ENCODE measurements at regions not wholly inside any gene's neighbourhood (a gene's known extent, or its start where the extent isn't known, plus 50 kb on each side); places are given as distances from the start of the nearest gene placed in this dataset.

DNA sequence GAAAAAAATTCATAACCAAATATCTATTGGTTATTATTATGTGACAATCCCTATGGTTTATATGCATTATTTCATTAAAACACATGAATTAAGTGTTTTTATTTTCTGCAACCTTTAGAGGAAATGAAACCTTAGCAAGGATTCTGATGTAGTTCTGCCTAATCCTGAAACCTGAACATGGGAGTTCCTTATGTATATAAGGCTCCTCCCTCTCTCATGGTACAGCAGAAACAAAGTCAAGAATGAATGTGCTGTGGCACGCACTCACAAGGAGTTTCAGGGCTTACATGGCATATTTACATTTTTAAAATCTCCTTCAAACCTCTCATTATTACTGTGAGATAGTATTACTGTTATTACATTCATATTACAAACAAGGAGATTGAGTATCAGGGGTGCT is 426.4 kb upstream of the CITED2 start:
- DNase-seq (ENCODE audit: low spot score) (no peak), FAIRE-seq (no peak)

DNA sequence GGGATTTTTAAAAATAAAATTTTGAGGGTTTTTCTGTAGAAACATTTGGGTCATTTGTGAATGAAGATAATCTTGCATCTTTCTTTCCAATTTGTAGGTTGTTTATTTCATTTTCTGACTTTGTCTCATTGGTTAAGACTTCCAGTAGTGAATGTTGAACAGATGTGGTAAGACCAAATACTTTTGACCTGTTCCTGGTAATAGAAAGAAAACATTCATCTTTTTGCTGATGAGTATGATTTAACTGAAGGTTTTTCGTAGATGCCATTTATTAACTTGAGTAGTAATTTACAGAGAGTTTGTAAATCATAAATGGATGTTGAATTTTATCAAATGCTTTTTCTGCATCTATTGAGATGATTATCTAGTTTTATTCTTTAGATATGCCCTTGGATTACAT is 416.1 kb upstream of the CITED2 start:
- FAIRE-seq (no peak), DNase-seq (ENCODE audit: low spot score) (no peak)

DNA sequence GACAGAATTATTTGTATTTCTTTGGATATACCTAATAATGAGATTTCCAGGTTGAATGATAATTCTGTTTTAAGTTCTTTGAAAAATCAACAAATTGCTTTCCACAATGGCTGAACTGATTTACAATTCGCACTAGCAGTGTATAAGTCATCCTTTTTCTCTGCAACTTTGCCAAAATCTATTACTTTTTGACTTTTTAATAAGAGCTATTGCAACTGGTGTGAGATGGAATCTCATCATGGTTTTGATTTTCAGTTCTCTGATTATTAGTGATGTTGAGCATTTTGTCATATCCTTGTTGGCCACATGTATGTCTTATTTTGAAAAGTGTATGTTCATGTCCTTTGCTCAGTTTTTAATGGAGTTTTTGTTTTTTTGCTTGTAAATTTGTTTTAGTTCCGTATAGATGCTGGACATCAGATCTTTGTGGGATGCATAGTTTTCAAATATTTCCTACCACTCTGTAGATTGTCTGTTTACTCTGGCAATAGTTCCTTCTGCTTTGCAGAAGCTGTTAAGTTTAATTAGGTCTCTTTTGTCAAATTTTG is 409.8 kb upstream of the CITED2 start:
- no peak for DNase-seq (ENCODE audit: low spot score)
- no peak for FAIRE-seq

DNA sequence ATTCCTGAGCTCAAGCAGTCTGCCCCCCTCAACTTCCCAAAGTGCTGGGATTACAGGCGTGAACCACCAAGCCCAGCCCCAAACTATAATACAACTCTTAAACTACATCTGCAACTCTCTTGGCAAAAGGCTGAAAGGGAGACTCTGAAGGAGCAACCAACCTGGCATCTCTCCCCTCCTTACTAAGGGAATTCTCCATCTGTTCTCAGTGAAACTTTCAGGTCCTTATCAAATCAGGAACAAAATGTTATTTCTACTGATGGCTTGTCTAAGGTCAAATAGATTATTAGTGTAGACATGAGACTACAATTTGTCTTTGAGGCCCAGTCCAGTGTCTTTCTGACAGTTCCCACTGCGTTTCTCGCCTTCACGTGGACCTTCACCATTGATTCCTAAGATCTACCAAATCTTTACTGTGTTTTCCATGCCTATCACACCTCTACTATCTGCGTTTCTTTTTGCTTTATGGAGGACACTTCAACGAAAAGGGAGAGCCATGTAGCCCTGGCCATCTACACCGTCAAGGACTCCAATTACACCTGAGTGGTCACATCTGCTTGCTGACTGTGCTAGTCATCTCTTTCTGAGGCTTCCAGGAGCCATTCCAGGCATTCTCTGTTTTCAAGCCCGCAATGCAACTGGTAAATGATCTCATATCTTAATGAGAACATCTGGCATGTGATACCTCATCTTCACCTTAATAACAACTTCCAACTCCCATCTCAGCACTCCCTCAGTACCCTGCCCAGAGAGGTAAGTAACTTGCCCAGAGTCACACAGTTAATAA is 405.7 kb upstream of the CITED2 start:
- FAIRE-seq, result no peak
- DNase-seq (ENCODE audit: low spot score), result no peak

DNA sequence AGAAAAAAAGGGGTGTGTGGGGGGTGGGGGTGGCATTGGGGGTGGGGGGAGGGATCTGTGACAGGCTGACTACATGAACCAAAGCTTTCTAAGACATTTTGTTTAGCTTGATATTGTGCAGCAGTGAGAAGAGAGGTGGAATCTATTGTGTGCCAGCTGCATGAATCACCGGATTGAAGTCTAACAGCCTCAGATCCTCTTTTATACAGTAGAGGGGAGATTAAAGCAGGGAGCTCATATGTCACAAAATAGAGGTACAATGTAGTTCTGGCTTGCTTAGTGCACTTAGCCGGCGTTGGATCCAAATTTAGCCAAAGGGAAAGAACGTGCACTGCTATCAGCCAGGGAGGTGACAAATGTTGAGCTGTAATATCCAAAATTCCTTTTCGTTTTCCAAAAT is 404.2 kb upstream of the CITED2 start:
- FAIRE-seq (no peak), DNase-seq (ENCODE audit: low spot score) (no peak)

DNA sequence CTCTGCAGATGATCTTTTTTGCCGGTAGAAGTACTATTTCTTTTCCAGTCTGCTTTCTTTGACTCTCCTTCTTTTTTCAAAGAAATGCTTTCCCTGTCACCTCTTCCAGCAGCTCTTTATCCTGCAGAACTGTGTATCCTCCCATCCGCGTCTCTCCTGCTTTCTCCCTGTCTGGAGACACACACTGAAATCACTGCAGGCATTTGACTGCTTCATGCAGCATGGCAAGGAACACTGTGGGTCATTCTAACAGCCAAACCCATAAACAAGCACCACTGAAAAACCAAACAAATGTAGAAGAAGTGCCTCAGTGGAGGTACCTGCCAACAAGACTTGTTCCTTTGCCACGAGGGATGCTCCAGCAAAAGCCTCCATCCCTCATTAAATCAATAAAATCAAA is 403.7 kb upstream of the CITED2 start:
- FAIRE-seq (no peak), DNase-seq (ENCODE audit: low spot score) (no peak)

DNA sequence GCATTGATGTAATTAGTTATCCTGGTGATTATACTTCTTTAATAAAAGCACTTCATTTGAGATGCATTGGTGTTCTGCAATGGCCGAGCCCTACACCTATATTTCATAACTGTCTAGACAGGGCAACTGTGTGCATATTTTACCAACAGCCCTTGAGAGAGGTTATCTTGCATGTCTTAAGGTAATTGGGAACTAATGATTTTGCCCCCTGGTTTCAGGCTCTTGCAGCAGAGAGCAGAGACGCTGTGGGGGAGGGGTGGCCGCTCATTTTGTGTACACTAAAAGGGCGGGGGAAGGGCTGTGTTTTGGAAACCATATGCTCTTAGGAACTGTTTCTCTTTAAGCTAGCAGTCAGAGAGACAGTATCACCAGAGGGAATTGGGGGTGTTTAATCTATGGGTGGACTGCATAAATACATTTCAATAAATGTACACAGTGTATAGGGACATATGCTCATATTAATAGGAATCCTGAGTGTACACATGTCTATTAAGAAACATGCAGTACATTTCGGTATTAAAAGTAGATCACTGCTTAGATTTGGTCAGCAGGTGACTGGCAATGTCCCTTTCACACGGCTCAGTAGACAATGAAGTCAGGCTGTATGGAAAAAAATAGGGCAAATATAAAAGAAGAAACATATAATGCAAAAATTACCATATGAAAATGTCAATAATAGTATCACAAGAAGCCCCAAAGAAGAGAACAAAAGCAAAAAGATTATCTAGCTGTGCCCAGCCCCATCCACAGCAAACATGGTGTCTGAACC is 402.9 kb upstream of the CITED2 start:
- DNase-seq (ENCODE audit: low spot score) (no peak), FAIRE-seq (no peak)

DNA sequence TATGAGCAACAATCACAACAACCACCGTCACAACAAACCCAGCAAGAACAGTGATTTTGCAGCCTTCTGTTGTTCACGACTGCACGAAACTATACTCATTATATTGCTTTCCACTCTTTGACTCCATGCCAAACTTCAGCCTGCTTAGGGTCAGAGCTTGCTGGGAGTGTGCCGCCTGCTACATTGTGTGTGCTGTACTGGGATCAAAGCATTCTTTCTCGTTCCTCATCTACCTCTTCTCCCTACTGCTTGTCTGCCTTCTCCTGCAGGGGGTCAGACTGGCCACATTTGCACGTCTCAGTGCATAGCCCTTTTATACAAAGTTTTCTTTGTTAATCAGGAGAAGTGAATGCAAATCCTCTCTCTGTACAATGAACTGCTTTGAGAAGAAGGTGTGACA is 401.6 kb upstream of the CITED2 start:
- no peak for DNase-seq (ENCODE audit: low spot score)
- FAIRE-seq, result no peak

DNA sequence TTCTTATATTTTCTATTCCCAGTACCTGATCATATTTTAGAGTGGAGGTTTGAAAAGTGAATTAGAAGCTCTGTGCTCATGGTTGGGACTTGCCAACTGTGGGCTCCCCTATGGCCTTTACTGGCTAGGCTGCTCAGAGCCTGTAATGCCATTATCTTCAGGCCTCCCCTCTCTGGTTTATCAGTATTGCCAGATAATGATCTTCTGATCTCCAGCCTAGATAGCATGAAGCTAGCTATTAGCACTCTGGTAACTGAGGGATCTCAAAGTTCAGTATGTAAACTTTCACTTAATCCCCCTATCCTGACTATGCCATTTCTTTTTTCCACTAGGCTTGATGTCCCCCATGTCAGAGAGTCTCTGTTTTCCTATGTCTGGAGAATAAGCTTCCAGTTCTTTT is 393.7 kb upstream of the CITED2 start:
- DNase-seq (ENCODE audit: low spot score) (no peak), FAIRE-seq (no peak)

DNA sequence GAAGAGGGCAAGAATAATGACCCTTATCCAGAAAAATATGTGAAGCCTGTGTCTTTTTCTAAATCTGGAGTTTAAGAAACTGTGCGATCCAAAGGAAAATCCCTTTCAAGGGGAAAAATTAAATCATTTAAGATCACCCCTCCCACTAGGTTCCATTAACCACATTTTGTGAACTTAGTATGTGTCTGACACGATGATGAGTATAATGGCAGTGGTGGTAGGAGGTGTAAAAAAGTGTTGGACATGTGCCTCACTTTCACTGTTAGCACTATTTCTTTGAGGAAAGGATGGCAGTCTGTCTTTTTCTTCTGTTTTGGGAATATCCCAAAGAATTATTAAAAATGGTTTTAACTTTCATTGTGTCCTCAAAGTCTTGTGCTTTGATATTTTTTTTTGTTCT is 392.3 kb upstream of the CITED2 start:
- DNase-seq (ENCODE audit: low spot score), result no peak
- no peak for FAIRE-seq

DNA sequence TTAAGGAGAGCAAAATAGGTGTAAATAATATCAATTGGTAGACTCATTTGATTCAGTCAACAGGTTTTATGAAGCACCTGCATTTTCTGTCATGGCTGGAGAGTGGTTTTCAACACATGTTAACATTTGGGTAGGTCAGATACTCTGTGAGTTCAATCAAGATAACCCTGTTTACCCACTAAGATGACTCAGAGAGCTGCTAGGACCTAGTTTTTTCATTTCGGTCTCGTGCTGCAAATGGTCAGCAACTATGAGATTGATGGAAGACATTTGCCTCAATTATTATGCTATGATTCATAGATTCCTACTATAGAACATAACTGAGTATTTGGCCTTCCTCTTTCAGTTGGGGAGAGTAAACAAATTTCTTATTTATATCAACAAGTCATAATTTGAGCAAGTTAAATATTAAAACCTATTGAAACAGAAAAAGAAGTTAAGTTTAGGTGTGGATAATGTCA is 391.4 kb upstream of the CITED2 start:
- DNase-seq (ENCODE audit: low spot score), result peak; percentile 71
- FAIRE-seq, result peak; percentile 71

DNA sequence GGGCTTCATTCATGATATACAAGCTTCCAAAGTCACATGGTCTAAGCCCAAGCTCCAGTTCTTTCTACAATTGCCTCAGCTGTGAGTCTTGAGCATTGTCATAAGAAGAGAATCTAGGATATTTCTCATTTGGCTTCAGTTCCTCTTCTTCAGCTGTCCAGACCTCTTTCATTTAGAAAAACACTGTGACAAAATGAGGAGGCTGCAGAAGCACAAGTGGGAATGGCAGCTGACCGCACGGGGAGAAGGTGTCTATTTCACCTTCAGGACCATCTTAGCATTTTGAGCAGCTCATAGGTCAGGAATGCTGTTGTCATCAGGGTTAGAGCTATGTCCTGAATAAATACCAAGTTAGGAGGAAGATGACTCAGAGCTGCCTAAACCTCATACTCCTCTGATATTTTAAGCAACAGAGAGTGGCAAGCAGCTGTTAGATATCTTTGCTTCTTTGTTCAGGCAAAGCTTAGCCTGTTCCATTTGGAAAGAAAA is 390.1 kb upstream of the CITED2 start:
- FAIRE-seq (peak; percentile 97), DNase-seq (ENCODE audit: low spot score) (peak; percentile 98)

DNA sequence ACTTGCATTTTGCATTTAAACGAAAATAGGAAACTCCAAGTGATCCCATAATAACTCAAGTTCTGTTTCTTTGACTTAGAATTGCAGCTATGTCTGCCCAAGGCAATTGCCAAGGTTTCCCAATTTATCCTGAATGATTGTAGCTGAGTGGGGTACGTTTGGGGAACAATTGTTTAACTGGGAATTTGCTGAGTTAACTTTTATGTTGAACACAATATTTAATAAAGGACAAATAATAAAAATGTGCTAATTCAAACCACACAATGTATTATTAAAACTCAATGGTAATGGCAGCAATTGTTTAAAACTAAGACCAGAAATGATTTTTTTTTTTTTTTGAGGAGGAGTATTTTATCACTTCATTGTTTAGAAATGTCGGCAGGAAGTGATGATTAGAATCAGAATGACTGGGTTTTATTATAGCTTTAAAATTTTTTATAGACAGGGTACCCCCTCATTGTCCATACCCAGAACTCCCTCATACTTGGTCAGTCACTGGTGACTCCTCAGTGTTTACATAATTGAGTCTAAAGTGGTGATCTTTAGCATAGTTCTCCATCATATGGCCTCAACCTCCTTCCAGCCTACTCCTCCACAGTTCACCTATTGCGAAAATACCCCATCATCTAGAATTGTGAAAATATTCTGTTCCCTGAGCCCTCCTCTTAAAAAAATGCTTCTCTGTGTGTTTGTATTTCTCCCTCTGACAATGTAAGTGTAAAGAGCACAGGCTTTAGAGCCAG is 389.2 kb upstream of the CITED2 start:
- no peak for FAIRE-seq
- DNase-seq (ENCODE audit: low spot score), result peak; percentile 16

DNA sequence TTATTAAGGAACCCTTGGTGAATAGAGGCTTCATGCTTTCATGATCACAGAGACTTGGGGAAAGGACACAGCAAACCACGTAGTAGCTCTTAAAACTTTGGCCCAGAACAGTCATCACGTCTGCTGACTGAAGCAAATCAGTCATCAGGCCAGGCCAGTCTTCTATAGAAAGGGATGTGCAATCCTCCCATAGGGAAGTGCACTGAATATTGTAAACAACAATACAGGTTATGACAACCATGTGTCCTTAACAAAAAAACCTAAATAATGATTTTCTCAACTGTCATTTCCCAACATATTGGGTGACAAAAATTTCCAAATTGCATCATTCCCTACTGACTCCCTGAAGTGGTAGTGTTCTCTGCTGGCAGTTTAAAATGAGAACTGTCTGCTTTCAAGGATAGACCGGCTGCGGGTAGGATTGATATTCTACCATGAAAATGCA is 388.2 kb upstream of the CITED2 start:
- DNase-seq (ENCODE audit: low spot score) (peak; percentile 81), FAIRE-seq (peak; percentile 92)

DNA sequence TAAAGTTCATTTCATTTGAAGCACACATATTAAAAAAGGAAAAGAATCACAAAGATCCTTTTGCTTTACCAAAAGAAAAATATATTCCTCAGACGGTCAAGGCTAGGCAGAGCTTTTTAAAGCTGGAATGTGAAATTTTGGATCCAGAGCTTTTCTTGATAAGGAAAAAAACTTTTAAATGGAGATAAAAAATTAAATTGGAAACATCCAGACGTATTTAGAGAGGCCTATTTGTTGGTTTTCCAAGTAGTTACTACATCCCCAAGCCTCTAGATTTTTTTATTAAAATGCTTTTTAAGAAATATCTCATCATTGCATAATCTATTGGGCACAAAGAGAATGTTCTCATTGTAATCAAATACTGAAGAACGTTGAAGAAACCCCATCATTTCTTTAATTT is 385.7 kb upstream of the CITED2 start:
- no peak for FAIRE-seq

DNA sequence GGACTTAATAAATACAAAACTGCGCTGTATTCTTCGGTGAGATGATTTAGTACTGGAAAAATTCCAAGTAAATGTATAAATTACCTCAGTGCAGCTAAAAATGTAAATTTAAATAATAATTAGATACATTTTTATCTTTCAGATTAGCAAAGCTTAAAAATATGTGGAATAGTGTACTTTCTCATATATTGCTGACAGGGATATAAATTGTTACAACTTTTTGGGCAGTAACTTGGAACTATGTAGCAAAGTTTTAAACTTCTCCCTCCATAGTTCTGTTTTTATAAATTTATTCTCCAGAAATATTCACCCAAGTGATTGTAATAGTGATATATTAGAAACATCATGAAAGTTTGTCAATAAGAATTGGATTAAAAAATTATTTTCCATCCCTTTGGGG is 384.6 kb upstream of the CITED2 start:
- FAIRE-seq (no peak), DNase-seq (ENCODE audit: low spot score) (no peak)

More for the DNA sequence above, 385.7 kb upstream of the CITED2 start:
- DNase-seq (ENCODE audit: low spot score), result no peak

DNA sequence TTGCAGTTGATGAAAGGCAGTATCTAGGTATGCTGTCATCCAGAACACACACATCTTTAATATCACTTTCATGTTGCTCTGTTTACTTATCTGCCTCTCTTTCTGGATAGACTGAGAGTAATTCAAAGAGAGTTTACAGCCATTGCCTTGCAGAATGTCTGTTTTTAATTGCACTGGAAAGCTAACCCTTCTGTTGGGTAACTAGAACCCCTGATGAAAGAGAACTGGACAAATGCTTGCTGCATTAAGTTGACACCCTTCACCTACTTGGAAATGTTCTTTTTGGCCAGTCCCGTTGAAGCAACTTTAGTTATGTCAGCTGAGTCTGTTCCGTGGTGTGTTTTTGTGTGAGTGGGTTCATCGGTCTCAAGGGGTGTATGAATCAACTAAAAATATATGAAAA is 383.8 kb upstream of the CITED2 start:
- DNase-seq (ENCODE audit: low spot score), result no peak
- no peak for FAIRE-seq

DNA sequence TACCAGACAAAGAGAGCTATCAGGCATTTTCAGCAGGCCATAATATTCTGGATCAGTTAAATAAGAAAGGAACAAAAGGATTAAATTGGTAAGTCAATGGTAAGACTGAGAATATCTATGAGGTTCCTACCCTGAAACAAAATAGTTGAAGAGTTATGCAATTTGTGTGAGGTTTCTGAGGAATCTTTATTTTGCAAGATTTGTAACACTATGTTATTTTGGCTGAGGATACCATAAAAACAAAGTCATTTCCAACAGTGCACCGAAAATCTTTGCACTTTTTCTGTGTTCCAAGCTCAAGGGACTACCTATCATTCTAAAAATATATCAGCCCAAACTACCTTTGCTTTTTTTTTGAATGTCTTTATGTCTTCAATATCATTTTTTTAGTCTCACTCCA is 383.3 kb upstream of the CITED2 start:
- no peak for DNase-seq (ENCODE audit: low spot score)
- no peak for FAIRE-seq

DNA sequence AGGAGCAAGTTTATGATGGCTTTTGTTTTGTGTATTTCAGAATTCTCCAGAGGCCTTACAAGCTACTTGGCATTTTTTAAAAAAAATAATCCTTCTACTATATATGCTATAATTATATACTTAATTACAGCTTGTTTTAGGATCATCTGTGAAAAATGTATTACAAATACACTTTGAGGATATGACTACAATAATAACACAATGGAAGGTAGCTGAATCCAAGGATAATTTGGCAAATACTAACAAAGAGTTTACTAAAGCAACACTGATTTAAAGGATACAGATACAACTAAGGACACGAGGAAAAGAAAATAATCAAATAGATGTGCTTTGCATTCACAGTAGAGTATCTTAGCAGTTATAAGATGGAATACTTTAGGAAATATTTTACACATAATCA is 381.9 kb upstream of the CITED2 start:
- no peak for DNase-seq (ENCODE audit: low spot score)
- no peak for FAIRE-seq

DNA sequence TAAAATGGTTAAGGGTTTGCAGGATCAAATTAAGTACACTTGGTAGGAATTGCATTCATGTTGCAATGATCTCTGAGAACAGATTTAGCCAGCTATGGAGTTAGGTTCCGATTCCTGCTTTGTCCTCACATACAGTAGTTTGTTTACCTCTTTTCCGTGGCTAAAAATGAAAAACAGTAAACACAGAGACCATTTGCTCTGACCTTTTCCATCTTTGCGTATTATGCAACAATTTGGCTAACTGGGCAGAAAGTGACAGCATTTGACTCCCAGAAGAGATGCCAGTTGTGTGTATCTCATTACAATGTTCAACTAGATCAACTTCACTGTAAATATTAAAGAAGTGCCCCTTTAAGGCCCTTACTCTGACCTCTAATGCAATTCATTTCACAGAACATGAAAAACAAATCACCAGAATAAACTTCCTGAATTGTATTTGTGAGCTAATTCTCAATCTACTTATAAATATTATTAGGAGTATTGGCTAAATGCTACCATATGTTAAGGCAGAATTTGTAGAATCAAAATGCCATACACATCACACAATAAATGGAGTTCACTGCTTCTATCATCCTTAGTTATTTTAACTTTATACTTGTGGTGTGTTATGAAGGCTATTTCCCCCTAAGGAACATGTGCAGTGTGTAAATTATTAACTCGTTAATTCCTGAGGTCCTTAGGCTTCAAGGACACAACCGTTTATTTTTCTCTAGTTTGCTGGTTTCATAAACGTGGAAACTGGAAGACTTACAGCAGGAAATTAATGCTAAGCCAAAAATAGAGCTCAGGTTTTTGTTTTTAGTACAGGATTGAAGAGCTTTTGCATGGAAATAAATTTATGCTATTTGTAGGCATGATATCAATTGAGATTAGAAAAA is 380.7 kb upstream of the CITED2 start:
- FAIRE-seq, result peak; percentile 55
- no peak for DNase-seq (ENCODE audit: low spot score)

Measured in RCC 7860 (cell line).